GM19372 (cell line): ENCODE measurements at regions not wholly inside any gene's neighbourhood (a gene's known extent, or its start where the extent isn't known, plus 50 kb on each side); places are given as distances from the start of the nearest gene placed in this dataset.

Experiments used
- ATAC-seq: cut with Tn5 transposase; IDR thresholded peaks from one replicate; pipeline ENCODE4 v1.9.1; 2021; ENCODE audit warnings: mild to moderate bottlenecking, low read depth, moderate library complexity; ENCODE audit not compliant: unreplicated experiment

- ATAC-seq: no peak
Observed at GRCh38 chr20:39503902-39504709, 542.0 kb downstream of the DHX35 start.

- no peak for ATAC-seq
Observed at GRCh38 chr20:39492223-39492797, 530.2 kb downstream of the DHX35 start.

- no peak for ATAC-seq
Observed at GRCh38 chr20:39491711-39492110, 529.6 kb downstream of the DHX35 start.

GRCh38 chr20:39489986-39490560 is 527.9 kb downstream of the DHX35 start:
- ATAC-seq: no peak

- no peak for ATAC-seq
Observed at GRCh38 chr20:39480276-39481043, 518.3 kb downstream of the DHX35 start.

GRCh38 chr20:39479196-39479810 is 517.2 kb downstream of the DHX35 start:
- ATAC-seq: no peak

GRCh38 chr20:39474879-39475278 is 512.7 kb downstream of the DHX35 start:
- ATAC-seq: no peak

GRCh38 chr20:39473536-39473935 is 511.4 kb downstream of the DHX35 start:
- ATAC-seq: no peak

GRCh38 chr20:39468703-39469102 is 506.6 kb downstream of the DHX35 start:
- ATAC-seq: no peak

GRCh38 chr20:39464238-39464637 is 502.1 kb downstream of the DHX35 start:
- no peak for ATAC-seq

- no peak for ATAC-seq
Observed at GRCh38 chr20:39462416-39462945, 500.3 kb downstream of the DHX35 start.

GRCh38 chr20:39458452-39458851 is 496.3 kb downstream of the DHX35 start:
- ATAC-seq: no peak

- no peak for ATAC-seq
Observed at GRCh38 chr20:39453890-39454289, 491.7 kb downstream of the DHX35 start.

- ATAC-seq: no peak
Observed at GRCh38 chr20:39452583-39453340, 490.6 kb downstream of the DHX35 start.

- no peak for ATAC-seq
Observed at GRCh38 chr20:39451386-39451785, 489.2 kb downstream of the DHX35 start.

GRCh38 chr20:39446397-39446796 is 484.3 kb downstream of the DHX35 start:
- no peak for ATAC-seq

- ATAC-seq: no peak
Observed at GRCh38 chr20:39445095-39445494, 483.0 kb downstream of the DHX35 start.

GRCh38 chr20:39433466-39433865 is 471.3 kb downstream of the DHX35 start:
- no peak for ATAC-seq

GRCh38 chr20:39431091-39431880 is 469.1 kb downstream of the DHX35 start:
- ATAC-seq: no peak
